ENCODE measurements at regions not wholly inside any gene's neighbourhood (a gene's known extent, or its start where the extent isn't known, plus 50 kb on each side); places are given as distances from the start of the nearest gene placed in this dataset.
"Not testable (repeated sequence)": the region's sequence is repeated elsewhere in the genome, so short reads cannot be mapped to it uniquely, and the experiment has no call there.

DNA sequence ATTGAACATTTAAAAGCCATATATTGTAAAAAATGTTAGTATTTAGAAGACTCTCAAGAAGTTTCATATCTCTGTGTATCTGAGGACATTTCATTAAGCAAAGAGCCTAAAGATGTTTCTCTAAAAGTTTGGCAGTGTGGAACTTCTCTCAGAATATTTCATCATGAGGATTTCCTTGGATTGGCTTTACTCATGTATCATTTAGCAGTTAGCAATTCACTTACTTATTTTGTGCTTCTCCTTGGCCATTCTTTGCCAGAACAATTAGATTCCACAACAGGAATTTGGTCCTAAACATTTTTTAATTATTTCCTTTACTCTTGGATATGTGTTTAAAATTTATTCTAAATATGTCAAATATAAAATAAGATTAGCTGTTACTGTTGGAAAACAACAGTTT, 345.0 kb upstream of the LRRTM4 start:
- DNase-seq (ENCODE audit: low read depth): no peak
- TF ChIP-seq, protein P1, sequence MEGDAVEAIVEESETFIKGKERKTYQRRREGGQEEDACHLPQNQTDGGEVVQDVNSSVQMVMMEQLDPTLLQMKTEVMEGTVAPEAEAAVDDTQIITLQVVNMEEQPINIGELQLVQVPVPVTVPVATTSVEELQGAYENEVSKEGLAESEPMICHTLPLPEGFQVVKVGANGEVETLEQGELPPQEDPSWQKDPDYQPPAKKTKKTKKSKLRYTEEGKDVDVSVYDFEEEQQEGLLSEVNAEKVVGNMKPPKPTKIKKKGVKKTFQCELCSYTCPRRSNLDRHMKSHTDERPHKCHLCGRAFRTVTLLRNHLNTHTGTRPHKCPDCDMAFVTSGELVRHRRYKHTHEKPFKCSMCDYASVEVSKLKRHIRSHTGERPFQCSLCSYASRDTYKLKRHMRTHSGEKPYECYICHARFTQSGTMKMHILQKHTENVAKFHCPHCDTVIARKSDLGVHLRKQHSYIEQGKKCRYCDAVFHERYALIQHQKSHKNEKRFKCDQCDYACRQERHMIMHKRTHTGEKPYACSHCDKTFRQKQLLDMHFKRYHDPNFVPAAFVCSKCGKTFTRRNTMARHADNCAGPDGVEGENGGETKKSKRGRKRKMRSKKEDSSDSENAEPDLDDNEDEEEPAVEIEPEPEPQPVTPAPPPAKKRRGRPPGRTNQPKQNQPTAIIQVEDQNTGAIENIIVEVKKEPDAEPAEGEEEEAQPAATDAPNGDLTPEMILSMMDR (IDR thresholded peaks at IDR 0.05; ENCODE audit: insufficient read depth, low read depth, low read length): no peak
- H3K4me3 ChIP-seq (ENCODE audit: low read depth, low read length): no peak overlapping the region

DNA sequence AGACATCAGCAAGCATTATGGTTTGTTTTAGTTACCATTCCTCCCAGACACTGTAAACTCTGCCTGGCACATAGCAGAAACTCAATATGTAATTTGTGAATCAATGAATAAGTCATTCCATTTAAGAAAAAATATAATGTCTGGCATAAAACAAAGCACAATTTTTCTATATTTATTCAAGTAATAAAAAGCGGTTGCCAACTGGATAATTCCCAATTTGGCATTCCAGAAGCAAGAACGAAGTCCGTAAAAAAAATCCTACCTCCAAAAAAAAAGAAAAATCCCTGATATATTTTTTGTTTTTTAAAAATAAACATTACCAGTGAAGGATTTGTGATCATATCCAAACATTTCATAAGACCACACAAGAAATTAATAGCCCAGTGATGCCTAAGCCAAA, 351.3 kb upstream of the LRRTM4 start:
- TF ChIP-seq, protein P1 (IDR thresholded peaks at IDR 0.05; ENCODE audit: insufficient read depth, low read depth, low read length): no peak
- DNase-seq (ENCODE audit: low read depth): no peak
- H3K4me3 ChIP-seq (ENCODE audit: low read depth, low read length): no peak overlapping the region

DNA sequence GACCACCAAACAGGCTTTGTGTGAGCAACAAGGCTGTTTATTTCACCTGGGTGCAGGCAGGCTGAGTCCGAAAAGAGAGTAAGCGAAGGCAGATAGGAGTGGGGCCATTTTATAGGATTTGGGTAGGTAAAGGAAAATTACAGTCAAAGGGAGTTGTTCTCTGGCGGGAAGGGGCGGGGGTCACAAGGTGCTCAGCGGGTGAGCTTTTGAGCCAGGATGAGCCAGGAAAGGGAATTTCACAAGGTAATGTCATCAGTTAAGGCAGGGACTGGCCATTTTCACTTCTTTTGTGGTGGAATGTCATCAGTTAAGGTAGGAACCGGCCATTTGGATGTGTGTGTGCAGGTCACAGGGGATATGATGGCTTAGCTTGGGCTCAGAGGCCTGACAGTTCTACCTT, 378.0 kb upstream of the LRRTM4 start:
- H3K4me3 ChIP-seq (ENCODE audit: low read depth, low read length); DNase-seq (ENCODE audit: low read depth): not testable (repeated sequence)

DNA sequence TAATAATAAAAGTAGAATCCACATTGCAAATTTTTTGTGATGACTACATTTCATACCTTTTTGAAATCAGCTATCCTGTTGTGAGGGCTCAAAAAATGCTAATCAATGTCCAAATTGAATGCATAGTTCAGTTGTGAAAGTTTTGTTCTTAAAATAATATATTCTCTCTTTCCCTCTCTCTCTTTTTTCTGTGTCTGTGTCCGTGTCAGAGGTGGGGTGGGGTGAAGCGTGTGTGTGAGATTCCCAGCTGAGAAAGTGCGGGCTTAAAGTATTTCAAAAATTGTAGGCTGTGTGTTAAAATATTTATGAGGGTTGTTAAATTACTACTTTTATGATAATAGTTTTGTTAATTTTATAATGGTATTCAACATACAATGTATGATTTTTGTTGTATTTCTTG, 388.0 kb upstream of the LRRTM4 start:
- no peak for DNase-seq (ENCODE audit: low read depth)
- H3K4me3 ChIP-seq (ENCODE audit: low read depth, low read length): no peak overlapping the region
- TF ChIP-seq, protein P1 (IDR thresholded peaks at IDR 0.05; ENCODE audit: insufficient read depth, low read depth, low read length): no peak

DNA sequence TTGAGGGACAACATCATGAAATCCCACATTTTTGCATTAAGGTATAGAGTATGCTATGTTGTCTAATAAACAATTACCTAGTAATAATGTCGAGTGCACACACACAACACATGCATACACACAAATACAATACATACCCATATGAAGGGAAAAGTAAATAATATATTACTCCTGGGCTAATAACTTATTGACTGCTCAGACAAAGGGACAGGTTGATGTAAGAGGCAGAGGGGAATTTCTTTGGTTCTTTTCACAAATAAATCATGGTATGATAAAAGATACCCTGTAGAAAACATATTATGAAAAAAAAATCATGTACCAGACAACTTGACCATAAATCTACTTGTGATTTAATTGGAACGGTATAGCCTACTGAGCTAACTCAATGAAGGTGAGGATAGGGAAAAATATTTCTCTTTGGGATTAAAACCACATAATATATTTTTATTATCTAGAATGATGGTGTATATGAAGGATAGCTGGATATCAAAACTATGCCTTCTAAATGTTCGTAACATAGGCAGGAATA, 398.7 kb upstream of the LRRTM4 start:
- H3K4me3 ChIP-seq (ENCODE audit: low read depth, low read length): no peak overlapping the region
- TF ChIP-seq, protein P1 (IDR thresholded peaks at IDR 0.05; ENCODE audit: insufficient read depth, low read depth, low read length): no peak
- no peak for DNase-seq (ENCODE audit: low read depth)

DNA sequence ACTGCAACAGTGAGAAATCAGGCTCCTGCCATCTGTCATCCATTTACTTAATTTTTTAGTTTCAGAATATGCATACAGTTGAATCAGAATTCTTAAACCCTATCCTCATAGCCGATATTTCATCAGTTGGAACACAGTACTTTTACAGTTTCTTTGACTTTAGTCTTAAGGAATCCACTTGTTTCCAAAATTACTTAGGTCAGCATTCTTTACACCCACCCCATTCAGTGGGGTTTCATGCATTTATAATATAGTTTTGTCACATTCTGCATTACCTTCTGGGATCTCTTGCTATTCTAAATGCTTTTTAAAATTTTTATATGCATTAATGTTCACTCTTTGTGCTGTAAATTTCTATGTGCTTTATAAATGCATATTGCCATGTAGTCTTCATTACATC, 400.4 kb upstream of the LRRTM4 start:
- DNase-seq (ENCODE audit: low read depth): no peak
- TF ChIP-seq, protein P1 (IDR thresholded peaks at IDR 0.05; ENCODE audit: insufficient read depth, low read depth, low read length): no peak
- H3K4me3 ChIP-seq (ENCODE audit: low read depth, low read length): no peak overlapping the region

DNA sequence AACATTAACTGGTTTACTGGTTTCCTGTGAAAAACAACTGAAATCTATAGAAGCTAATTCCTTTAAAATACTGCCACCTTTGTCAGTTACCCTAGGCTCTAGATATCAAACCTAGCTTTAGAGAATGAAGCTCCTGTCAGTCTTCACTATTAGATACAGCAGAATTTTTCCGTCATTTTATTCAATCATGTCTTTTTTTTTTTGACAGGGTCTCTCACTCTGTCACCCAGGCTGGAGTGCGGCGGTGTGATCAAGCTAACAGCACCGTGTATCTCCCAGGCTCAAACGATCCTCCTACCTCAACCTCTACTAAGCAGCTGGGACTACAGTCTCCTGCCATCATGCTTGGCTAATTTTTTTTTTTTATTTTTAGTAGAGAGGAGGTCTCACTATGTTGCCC, 415.2 kb upstream of the LRRTM4 start:
- no peak for DNase-seq (ENCODE audit: low read depth)
- no peak overlapping the region for H3K4me3 ChIP-seq (ENCODE audit: low read depth, low read length)
- TF ChIP-seq, protein P1 (IDR thresholded peaks at IDR 0.05; ENCODE audit: insufficient read depth, low read depth, low read length): no peak

All from fibroblast of villous mesenchyme (primary cell).